ENCODE measurements at regions not wholly inside any gene's neighbourhood (a gene's known extent, or its start where the extent isn't known, plus 50 kb on each side); places are given as distances from the start of the nearest gene placed in this dataset.

DNA sequence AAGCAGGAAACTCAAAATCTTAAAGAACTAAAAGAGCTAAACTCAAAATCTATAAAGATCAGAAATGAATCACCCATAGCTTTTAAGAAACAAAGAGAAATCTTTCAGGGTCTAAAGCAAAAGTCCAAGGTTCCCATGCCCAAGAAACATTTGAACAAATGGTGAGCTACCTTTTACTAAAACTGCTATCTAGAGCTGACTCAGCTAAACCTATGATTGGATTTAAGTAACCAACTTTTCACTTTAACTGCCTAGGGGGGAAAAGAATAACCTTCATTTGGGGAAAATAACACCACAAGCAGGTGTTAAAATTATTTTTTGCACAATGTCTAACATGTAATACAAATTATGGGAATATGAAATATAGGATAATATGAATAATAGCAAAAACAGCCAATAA, 328.4 kb downstream of the PHF14 start:
- no peak for DNase-seq
- Histone ChIP-seq H3K36me3 (no peaks in the 10 kb centered on the region), H3K27me3 (ENCODE audit: insufficient read depth, low read depth, severe bottlenecking) (no peaks in the 10 kb centered on the region), H3K27ac (no peak overlapping the region), H3K4me3 (ENCODE audit: low read depth, low read length) (no peak overlapping the region), H3K9me3 (ENCODE audit: severe bottlenecking) (no peaks in the 10 kb centered on the region)
- TF ChIP-seq, protein P1, sequence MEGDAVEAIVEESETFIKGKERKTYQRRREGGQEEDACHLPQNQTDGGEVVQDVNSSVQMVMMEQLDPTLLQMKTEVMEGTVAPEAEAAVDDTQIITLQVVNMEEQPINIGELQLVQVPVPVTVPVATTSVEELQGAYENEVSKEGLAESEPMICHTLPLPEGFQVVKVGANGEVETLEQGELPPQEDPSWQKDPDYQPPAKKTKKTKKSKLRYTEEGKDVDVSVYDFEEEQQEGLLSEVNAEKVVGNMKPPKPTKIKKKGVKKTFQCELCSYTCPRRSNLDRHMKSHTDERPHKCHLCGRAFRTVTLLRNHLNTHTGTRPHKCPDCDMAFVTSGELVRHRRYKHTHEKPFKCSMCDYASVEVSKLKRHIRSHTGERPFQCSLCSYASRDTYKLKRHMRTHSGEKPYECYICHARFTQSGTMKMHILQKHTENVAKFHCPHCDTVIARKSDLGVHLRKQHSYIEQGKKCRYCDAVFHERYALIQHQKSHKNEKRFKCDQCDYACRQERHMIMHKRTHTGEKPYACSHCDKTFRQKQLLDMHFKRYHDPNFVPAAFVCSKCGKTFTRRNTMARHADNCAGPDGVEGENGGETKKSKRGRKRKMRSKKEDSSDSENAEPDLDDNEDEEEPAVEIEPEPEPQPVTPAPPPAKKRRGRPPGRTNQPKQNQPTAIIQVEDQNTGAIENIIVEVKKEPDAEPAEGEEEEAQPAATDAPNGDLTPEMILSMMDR (IDR thresholded peaks at IDR 0.05; ENCODE audit: low read depth, low read length) = no peak

DNA sequence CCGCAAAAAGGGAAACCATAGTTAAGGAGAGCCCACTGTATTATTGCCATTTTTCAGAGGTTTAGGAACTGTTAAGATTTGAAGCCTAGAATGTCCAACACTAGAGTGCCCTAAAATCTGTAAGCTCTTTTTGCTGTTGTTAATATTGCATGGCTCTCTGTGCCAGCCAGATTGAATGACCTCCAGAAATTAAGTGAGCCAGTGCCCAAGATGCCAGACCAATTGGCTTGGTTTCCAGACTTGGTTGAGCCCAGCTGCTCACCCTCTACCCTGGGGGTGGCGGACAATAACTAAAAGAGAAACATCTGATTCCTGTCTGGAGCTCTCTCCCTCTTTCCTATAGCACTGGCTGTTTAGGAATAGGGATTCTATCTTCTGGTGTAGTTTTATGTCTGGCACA, 340.1 kb downstream of the PHF14 start:
- TF ChIP-seq, protein P1 (IDR thresholded peaks at IDR 0.05; ENCODE audit: low read depth, low read length) = no peak
- H3K4me3 ChIP-seq (ENCODE audit: low read depth, low read length) = no peak overlapping the region

DNA sequence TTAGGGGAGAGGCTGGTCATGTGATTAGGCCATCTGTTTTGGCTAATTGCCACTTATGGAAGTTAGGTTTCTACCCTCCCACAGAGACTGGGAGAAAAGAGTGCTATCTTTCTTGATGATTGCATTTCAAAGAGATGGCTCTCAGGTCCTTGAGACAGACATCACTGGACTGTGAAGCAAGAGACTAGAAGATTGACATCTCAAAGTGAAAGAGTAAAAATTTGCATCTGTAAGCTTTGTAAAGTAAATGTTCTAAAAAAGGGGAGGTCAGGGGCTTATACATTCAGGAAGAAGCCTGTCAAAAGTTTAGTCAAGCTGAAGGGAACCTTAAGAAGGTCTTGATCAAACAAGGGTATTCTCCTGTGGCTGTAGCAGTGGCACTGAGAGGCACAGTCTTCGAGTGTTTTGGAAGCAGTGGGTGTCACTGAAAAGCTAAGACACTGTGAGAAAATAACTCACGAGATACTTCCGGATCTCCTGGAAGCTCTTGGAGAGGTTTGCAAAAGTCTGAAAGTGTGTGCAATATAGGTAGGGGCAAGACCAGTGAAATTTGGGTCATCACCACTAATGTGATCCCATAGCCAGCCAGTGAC, 342.1 kb downstream of the PHF14 start:
- H3K27me3 ChIP-seq (ENCODE audit: insufficient read depth, low read depth, severe bottlenecking) = no peaks in the 10 kb centered on the region
- TF ChIP-seq, protein P1 (IDR thresholded peaks at IDR 0.05; ENCODE audit: low read depth, low read length) = no peak
- no peaks in the 10 kb centered on the region for H3K36me3 ChIP-seq
- no peak overlapping the region for H3K27ac ChIP-seq
- no peak overlapping the region for H3K4me3 ChIP-seq (ENCODE audit: low read depth, low read length)
- H3K9me3 ChIP-seq (ENCODE audit: severe bottlenecking) = no peaks in the 10 kb centered on the region
- DNase-seq = no peak

More for the DNA sequence above, 340.1 kb downstream of the PHF14 start:
- Histone ChIP-seq H3K27me3 (ENCODE audit: insufficient read depth, low read depth, severe bottlenecking) (no peaks in the 10 kb centered on the region), H3K36me3 (no peaks in the 10 kb centered on the region), H3K27ac (no peak overlapping the region), H3K9me3 (ENCODE audit: severe bottlenecking) (no peaks in the 10 kb centered on the region)
- no peak for DNase-seq

DNA sequence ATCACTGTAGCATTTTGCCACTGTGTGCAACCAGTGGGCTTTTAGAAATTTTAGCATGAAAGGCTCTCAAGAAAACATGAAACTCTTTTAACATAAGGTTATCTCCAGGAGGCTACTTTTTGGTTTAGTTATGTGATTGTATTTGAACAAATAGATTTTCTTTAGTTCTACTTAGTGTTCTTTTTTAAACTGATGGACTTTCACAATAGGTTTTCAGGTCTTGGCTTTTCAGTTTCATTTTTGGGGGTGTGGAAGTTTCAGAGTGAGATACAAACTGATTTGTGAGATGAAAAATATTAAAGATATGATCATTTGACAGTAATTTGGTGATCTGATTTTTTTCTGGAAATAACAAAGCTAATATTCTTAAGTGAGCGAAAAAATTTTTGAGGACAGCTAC, 344.1 kb downstream of the PHF14 start:
- Histone ChIP-seq H3K27me3 (ENCODE audit: insufficient read depth, low read depth, severe bottlenecking) (no peaks in the 10 kb centered on the region), H3K9me3 (ENCODE audit: severe bottlenecking) (no peaks in the 10 kb centered on the region), H3K27ac (no peak overlapping the region), H3K36me3 (no peaks in the 10 kb centered on the region), H3K4me3 (ENCODE audit: low read depth, low read length) (no peak overlapping the region)
- TF ChIP-seq, protein P1 (IDR thresholded peaks at IDR 0.05; ENCODE audit: low read depth, low read length) = no peak
- no peak for DNase-seq

DNA sequence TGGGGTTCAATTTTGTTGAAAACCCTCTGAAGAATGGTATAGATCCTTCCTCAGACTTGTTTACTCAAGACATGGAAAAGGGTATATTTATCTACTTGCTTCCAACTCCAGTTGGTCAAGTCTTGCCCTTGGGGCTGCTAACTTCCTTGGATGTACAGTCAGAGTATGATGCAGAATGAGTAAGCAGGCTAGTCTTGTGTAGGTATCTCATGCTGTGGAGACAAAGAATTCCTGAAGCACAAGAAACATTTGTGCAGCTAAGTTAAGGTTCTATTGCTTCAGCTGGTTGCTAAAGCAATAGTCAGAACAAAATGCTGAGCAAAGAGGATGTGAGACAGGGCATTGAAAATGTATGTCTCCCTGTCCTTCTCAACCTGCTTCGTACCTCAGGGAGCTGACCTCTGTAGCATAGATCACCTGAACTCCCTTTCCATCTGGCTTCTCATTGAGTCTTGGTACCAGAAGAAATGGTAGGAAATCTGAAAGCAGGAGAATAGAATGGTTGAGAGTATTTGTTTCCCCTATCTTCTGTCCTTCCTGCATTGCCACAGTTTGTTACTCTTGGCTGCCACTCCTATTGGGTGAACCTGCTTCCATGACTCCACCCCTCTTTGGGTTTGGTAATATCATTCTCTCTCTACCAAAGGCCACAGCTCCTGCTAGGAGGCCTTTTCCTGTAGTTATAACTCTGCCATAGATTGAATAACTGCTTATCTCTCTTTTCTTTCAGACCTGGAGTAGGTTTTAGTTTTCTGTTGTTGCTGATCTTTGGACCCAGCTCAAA, 346.0 kb downstream of the PHF14 start:
- Histone ChIP-seq H3K9me3 (ENCODE audit: severe bottlenecking) (no peaks in the 10 kb centered on the region), H3K27me3 (ENCODE audit: insufficient read depth, low read depth, severe bottlenecking) (no peaks in the 10 kb centered on the region), H3K27ac (no peak overlapping the region), H3K4me3 (ENCODE audit: low read depth, low read length) (no peak overlapping the region), H3K36me3 (no peaks in the 10 kb centered on the region)
- TF ChIP-seq, protein P1 (IDR thresholded peaks at IDR 0.05; ENCODE audit: low read depth, low read length) = no peak
- DNase-seq = no peak
